GM19395 (cell line): ENCODE measurements at regions not wholly inside any gene's neighbourhood (a gene's known extent, or its start where the extent isn't known, plus 50 kb on each side); places are given as distances from the start of the nearest gene placed in this dataset.
"Not testable (repeated sequence)": the region's sequence is repeated elsewhere in the genome, so short reads cannot be mapped to it uniquely, and the experiment has no call there.

Experiments used
- ATAC-seq: cut with Tn5 transposase; IDR thresholded peaks from one replicate; pipeline ENCODE4 v1.9.1; 2021; ENCODE audit warnings: mild to moderate bottlenecking, moderate library complexity; ENCODE audit not compliant: unreplicated experiment

GRCh38 chr5:15346738-15347137, 153.2 kb upstream of the FBXL7 start:
- ATAC-seq = no peak

GRCh38 chr5:15344954-15345353, 155.0 kb upstream of the FBXL7 start:
- ATAC-seq = no peak

GRCh38 chr5:15338546-15338945, 161.4 kb upstream of the FBXL7 start:
- no peak for ATAC-seq

- ATAC-seq = no peak
Measured at GRCh38 chr5:15334551-15335266, 165.3 kb upstream of the FBXL7 start.

- ATAC-seq = no peak
Measured at GRCh38 chr5:15333091-15333490, 166.9 kb upstream of the FBXL7 start.

GRCh38 chr5:15326932-15327331, 173.0 kb upstream of the FBXL7 start:
- ATAC-seq = no peak

- no peak for ATAC-seq
Measured at GRCh38 chr5:15326471-15326870, 173.5 kb upstream of the FBXL7 start.

GRCh38 chr5:15322421-15322820, 177.6 kb upstream of the FBXL7 start:
- no peak for ATAC-seq

GRCh38 chr5:15321776-15322175, 178.2 kb upstream of the FBXL7 start:
- no peak for ATAC-seq

GRCh38 chr5:15320871-15321270, 179.1 kb upstream of the FBXL7 start:
- no peak for ATAC-seq

- ATAC-seq = no peak
Measured at GRCh38 chr5:15304914-15305834, 194.8 kb upstream of the FBXL7 start.

- ATAC-seq = no peak
Measured at GRCh38 chr5:15304066-15304731, 195.8 kb upstream of the FBXL7 start.

- no peak for ATAC-seq
Measured at GRCh38 chr5:15300141-15300540, 199.8 kb upstream of the FBXL7 start.

GRCh38 chr5:15290953-15291352, 209.0 kb upstream of the FBXL7 start:
- ATAC-seq = no peak

GRCh38 chr5:15286650-15287049, 213.3 kb upstream of the FBXL7 start:
- ATAC-seq = no peak

- no peak for ATAC-seq
Measured at GRCh38 chr5:15285901-15286583, 213.9 kb upstream of the FBXL7 start.

- ATAC-seq = no peak
Measured at GRCh38 chr5:15284706-15285105, 215.3 kb upstream of the FBXL7 start.

- no peak for ATAC-seq
Measured at GRCh38 chr5:15283076-15283475, 216.9 kb upstream of the FBXL7 start.

GRCh38 chr5:15282611-15283010, 217.4 kb upstream of the FBXL7 start:
- ATAC-seq = no peak

GRCh38 chr5:15271596-15271995, 228.4 kb upstream of the FBXL7 start:
- not testable (repeated sequence) for ATAC-seq

GRCh38 chr5:15267966-15268365, 232.0 kb upstream of the FBXL7 start:
- ATAC-seq = no peak
